HG03060 (cell line): ENCODE measurements at regions not wholly inside any gene's neighbourhood (a gene's known extent, or its start where the extent isn't known, plus 50 kb on each side); places are given as distances from the start of the nearest gene placed in this dataset.
"Not testable (repeated sequence)": the region's sequence is repeated elsewhere in the genome, so short reads cannot be mapped to it uniquely, and the experiment has no call there.

ENCODE experiments used
- ATAC-seq: cut with Tn5 transposase; IDR thresholded peaks from one replicate; pipeline ENCODE4 v1.9.1; 2021; ENCODE audit warnings: low read depth, moderate number of reproducible peaks; ENCODE audit not compliant: unreplicated experiment

- ATAC-seq: no peak
These were observed 1373.1 kb downstream of the STIM2 start for GRCh38 chr4:28233724-28234123.

- ATAC-seq: no peak
These were observed 1378.2 kb downstream of the STIM2 start for GRCh38 chr4:28238876-28239275.

GRCh38 chr4:28241021-28241420 is 1380.4 kb downstream of the STIM2 start:
- ATAC-seq: no peak

- no peak for ATAC-seq
These were observed 1387.2 kb downstream of the STIM2 start for GRCh38 chr4:28247805-28248204.

- ATAC-seq: no peak
These were observed 1387.6 kb downstream of the STIM2 start for GRCh38 chr4:28248269-28248668.

GRCh38 chr4:28250646-28251045 is 1390.0 kb downstream of the STIM2 start:
- ATAC-seq: no peak

- no peak for ATAC-seq
These were observed 1391.2 kb downstream of the STIM2 start for GRCh38 chr4:28251831-28252230.

GRCh38 chr4:28254003-28254402 is 1393.4 kb downstream of the STIM2 start:
- ATAC-seq: no peak

GRCh38 chr4:28256295-28256694 is 1395.7 kb downstream of the STIM2 start:
- no peak for ATAC-seq

- ATAC-seq: no peak
These were observed 1399.3 kb downstream of the STIM2 start for GRCh38 chr4:28259951-28260350.

GRCh38 chr4:28267166-28267565 is 1406.5 kb downstream of the STIM2 start:
- no peak for ATAC-seq

GRCh38 chr4:28269426-28269825 is 1408.8 kb downstream of the STIM2 start:
- ATAC-seq: no peak

- no peak for ATAC-seq
These were observed 1417.3 kb downstream of the STIM2 start for GRCh38 chr4:28277931-28278330.

GRCh38 chr4:28278676-28279075 is 1418.0 kb downstream of the STIM2 start:
- ATAC-seq: no peak

GRCh38 chr4:28279249-28279648 is 1418.6 kb downstream of the STIM2 start:
- no peak for ATAC-seq

- not testable (repeated sequence) for ATAC-seq
These were observed 1425.6 kb downstream of the STIM2 start for GRCh38 chr4:28286266-28286665.

- no peak for ATAC-seq
These were observed 1427.2 kb downstream of the STIM2 start for GRCh38 chr4:28287831-28288233.

- no peak for ATAC-seq
These were observed 1435.6 kb downstream of the STIM2 start for GRCh38 chr4:28296239-28296638.

GRCh38 chr4:28310926-28311325 is 1450.3 kb downstream of the STIM2 start:
- no peak for ATAC-seq

- ATAC-seq: not testable (repeated sequence)
These were observed 1451.9 kb downstream of the STIM2 start for GRCh38 chr4:28312497-28312896.

GRCh38 chr4:28313729-28314713 is 1453.4 kb downstream of the STIM2 start:
- ATAC-seq: no peak

- no peak for ATAC-seq
These were observed 1456.6 kb downstream of the STIM2 start for GRCh38 chr4:28317221-28317620.
